ENCODE measurements at regions not wholly inside any gene's neighbourhood (a gene's known extent, or its start where the extent isn't known, plus 50 kb on each side); places are given as distances from the start of the nearest gene placed in this dataset.

GRCh38 chr10:14468023-14468441 is 137.3 kb upstream of the FRMD4A start:
- DNase-seq (ENCODE audit: low read depth) = no peak
- no peak overlapping the region for H3K4me3 ChIP-seq (ENCODE audit: low read depth, low read length)

GRCh38 chr10:14466257-14466656 is 135.5 kb upstream of the FRMD4A start:
- DNase-seq (ENCODE audit: low read depth) = no peak
- H3K4me3 ChIP-seq (ENCODE audit: low read depth, low read length) = no peak overlapping the region

DNA sequence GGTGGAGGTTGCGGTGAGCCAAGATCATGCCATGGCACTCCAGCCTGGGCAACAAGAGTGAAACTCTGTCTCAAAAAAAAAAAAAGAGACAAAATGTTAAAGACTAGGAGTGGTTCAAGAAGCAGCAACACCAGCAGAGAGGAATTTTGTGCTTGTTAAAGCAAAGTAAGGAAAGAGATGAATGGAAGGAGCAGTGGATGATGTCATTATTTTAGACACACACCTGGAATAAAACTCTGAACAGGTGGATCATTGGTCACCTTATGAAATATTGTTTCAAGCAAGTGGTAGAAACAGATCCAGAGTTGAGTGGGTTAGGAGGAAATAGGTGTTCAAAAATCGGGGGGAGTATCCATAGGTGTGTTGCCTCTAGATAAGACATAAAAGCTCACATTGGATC is 129.7 kb upstream of the FRMD4A start:
- no peak for DNase-seq (ENCODE audit: low read depth)
- no peak overlapping the region for H3K4me3 ChIP-seq (ENCODE audit: low read depth, low read length)

- DNase-seq (ENCODE audit: low read depth) = no peak
Observed at GRCh38 chr10:14459665-14460064, 128.9 kb upstream of the FRMD4A start.

GRCh38 chr10:14456870-14457266 is 126.1 kb upstream of the FRMD4A start:
- no peak overlapping the region for H3K4me3 ChIP-seq (ENCODE audit: low read depth, low read length)
- DNase-seq (ENCODE audit: low read depth) = no peak

More at GRCh38 chr10:14459665-14460064, 128.9 kb upstream of the FRMD4A start:
- H3K4me3 ChIP-seq (ENCODE audit: low read depth, low read length) = no peak overlapping the region

GRCh38 chr10:14456218-14456869 is 125.6 kb upstream of the FRMD4A start:
- H3K4me3 ChIP-seq (ENCODE audit: low read depth, low read length) = no peak overlapping the region
- no peak for DNase-seq (ENCODE audit: low read depth)

GRCh38 chr10:14454629-14455028 is 123.9 kb upstream of the FRMD4A start:
- no peak for DNase-seq (ENCODE audit: low read depth)

DNA sequence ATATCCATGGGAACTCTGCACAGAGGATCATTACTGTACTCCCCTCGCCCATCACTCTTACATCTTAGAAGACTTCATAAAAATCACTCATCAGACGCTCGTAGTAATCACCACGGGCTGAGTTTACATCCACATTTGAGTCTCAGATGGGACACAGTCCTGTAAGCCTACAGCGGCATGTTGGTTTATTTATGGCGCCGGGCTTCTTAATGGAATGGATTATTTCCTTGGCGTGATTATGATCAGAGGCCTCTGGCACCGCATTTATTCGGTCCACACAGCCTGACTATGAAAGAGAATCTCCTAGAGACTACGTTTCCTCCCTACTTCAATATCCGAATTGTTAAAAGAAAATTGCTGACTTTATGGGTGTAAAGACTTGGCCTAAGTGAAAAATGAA is 123.5 kb upstream of the FRMD4A start:
- no peak overlapping the region for H3K4me3 ChIP-seq (ENCODE audit: low read depth, low read length)
- DNase-seq (ENCODE audit: low read depth) = no peak

More at GRCh38 chr10:14454629-14455028, 123.9 kb upstream of the FRMD4A start:
- H3K4me3 ChIP-seq (ENCODE audit: low read depth, low read length) = no peak overlapping the region

GRCh38 chr10:14453593-14453992 is 122.9 kb upstream of the FRMD4A start:
- H3K4me3 ChIP-seq (ENCODE audit: low read depth, low read length) = no peak overlapping the region
- no peak for DNase-seq (ENCODE audit: low read depth)

- no peak for DNase-seq (ENCODE audit: low read depth)
- no peak overlapping the region for H3K4me3 ChIP-seq (ENCODE audit: low read depth, low read length)
Observed at GRCh38 chr10:14451341-14451740, 120.6 kb upstream of the FRMD4A start.

GRCh38 chr10:14450041-14450491 is 119.3 kb upstream of the FRMD4A start:
- no peak for DNase-seq (ENCODE audit: low read depth)

DNA sequence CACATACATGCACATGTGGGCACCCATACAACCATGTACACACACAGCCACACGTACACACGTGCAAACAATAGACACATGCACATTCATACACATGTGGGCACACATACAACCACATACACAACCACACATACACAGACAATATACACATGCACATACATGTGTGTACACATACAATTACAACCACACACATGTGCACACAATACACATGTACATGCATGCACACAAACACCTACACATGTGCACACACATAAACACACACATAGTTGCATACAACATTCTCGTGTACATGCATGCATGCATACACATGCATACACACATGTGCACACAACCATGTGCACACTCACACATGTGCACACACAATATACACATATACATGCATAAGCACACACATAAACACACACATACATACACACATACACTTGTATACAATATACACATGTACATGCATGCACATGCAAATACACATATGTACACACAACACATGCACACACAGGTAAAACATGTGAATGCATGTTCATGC is 118.6 kb upstream of the FRMD4A start:
- no peak overlapping the region for H3K4me3 ChIP-seq (ENCODE audit: low read depth, low read length)
- no peak for DNase-seq (ENCODE audit: low read depth)

More at GRCh38 chr10:14450041-14450491, 119.3 kb upstream of the FRMD4A start:
- H3K4me3 ChIP-seq (ENCODE audit: low read depth, low read length) = no peak overlapping the region

DNA sequence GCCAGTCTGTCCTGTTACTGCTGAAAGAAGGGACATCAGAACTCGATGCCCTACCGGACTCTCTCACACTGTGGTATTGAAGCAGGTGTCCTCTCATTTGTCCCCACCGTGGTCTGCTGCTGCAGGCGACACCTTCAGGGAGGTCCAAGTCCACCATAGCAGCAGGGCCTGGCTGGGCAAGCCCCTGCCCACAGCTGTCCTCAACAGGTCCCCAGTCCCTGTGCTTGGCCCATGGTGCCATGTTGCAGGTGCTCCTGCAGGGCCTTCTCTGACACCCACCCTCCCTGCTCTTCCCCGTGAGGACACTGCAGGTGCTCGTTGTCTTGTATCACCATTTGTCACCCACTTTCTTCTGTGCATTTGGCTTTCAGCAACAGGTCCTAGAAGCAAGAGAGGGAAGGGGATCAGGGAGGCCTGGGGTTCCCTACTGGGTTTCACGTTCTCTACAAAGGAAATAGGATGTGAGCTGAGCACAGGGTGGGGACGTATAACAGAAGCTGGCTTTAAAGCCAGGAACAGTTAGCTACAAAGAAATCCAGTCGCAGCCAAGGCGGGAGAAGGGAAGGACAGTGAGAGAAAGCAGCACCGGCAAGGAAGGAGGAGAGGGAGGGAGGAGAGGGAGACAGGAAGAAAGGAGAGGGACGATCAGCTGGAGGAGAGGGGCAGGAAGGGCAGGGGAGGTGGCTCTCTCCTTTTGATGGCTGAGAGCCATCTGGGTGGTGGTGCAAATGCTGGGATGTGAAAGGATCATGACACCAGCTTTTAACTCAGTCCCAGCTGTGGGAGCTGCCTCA is 117.7 kb upstream of the FRMD4A start:
- no peak overlapping the region for H3K4me3 ChIP-seq (ENCODE audit: low read depth, low read length)
- no peak for DNase-seq (ENCODE audit: low read depth)

DNA sequence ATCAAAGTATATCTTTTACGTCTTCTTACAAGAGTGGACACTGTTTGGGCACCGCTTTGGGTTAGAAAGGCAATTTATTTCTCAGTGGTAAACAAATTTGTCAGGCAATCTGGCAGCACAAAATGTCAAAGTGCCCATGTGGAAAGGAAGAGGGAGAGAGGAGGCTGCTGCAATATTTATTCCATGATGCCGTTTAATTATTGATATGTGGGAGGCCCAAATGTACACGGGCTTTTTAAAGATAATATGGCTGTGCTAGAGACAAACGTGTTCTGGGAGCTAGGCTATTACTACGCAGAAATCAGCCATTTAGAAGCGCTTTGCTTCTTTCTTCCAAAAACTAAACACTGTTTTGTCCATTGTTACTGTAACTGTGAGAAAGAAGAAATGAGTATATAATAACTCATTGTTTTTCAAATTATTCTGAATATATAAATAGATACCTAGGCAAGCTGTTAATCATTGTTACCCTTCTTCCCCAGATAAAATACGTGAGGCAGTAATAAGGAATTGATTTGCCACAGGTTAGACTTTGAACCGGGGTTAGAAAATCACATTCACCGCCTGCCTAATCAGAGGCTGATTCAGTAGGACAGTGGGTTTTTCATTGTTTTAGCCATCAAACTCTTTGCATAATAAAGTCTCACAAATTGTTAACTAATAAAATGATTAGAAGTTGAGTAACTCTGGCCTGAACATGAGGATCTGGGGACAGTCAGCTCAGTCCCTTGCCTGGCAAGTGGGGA is 116.5 kb upstream of the FRMD4A start:
- DNase-seq (ENCODE audit: low read depth) = no peak
- H3K4me3 ChIP-seq (ENCODE audit: low read depth, low read length) = no peak overlapping the region

DNA sequence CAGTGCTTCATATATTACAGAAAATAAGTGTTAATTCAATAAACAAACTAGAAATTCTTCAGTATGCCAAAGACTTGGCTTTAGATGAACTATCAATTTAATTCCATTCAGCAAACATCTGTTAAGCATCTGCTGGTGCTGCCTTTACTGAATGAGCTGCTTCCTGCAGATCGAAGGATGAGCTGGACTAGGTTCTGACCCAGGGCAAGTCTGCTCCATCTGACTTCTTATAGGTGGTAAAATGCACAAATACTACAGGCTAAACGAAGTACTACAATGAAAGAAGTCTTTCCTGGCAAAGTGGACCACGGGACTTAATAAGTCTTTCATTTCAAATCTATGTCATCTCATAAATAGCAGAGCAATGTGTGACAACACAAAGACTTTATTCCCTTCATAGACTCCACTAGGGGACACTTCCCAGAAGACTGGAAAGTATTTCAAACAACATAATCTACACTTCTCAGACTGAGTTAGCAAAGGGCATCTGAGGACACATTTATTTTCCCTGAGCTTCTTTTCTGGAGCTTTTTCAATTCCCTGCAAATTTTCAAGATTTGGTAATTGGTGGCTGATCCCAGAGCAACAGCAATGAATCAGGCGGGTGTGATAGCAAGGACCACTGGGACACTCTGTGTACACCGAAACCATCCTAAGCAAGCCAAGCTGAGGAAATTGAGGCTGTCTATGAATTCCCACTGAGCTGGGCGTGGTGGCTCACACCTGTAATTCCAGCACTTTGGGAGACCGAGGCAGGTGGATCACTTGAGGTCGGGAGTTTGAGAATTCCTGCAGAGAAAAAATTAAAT is 108.9 kb upstream of the FRMD4A start:
- H3K4me3 ChIP-seq (ENCODE audit: low read depth, low read length) = no peak overlapping the region
- no peak for DNase-seq (ENCODE audit: low read depth)

DNA sequence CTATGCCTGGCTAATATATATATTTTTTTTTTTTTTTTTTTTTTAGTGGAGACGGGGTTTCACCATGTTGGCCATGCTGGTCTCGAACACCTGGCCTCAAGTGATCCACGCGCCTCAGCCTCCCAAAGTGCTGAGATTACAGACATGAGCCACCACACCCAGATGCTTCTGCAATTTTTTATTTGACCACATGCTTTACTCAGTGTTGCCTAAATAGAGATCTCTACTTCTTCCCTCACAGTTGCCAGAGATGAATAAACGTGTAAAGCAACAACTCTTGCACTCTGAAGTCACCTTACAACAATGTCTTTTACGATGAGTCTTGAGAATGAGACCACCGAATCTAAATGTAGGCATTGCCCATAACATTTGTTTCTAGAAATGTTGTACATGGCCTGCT is 107.9 kb upstream of the FRMD4A start:
- DNase-seq (ENCODE audit: low read depth) = no peak
- H3K4me3 ChIP-seq (ENCODE audit: low read depth, low read length) = no peak overlapping the region

DNA sequence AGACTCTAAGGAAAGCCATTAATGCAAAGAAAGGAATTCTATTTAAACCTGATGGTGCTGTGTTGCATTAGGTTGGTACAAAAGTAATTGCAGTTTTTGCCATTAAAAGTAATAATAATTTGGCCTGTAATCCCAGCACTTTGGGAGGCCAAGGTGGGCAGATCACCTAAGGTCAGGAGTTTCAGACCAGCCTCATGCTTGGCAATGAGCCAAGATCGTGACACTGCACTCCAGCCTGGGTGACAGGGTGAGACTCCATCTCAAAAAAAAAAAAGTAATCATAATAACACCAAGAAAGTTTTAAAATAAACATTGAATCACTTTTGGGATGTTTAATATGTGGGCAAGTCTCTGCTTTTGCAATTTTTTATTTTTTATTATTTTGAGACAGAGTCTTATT is 107.3 kb upstream of the FRMD4A start:
- no peak for DNase-seq (ENCODE audit: low read depth)
- H3K4me3 ChIP-seq (ENCODE audit: low read depth, low read length) = no peak overlapping the region

DNA sequence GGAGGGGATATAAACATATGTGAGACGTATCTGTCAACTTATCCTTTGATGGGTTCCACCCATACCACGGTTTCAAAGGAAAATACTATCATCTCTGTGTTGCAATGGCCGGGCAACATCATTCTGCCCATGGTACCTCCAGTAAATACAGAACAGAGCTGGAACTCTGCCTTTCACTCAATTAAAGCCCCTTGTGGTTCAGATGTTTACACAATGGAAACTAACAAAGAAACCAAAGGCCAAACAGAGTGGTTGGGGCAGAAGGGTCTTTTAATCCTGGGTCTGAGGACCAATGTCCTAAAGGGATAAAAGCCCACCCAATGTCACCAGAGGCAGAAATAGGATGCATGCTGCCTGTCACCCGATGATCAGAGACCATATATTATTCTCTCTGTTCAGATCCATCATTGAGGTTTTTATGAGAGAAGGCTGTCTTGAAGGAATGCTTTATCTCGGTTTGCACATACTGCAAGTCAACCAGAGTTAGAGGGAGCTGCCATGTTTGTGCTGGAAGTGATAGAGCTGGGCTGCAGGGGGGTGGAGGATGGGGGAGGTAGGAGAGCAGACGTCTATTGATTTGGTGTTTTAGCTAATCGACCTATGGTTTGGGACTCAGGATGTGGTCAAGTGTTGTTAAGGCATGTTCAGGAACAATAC is 105.4 kb upstream of the FRMD4A start:
- H3K4me3 ChIP-seq (ENCODE audit: low read depth, low read length) = no peak overlapping the region
- DNase-seq (ENCODE audit: low read depth) = no peak

DNA sequence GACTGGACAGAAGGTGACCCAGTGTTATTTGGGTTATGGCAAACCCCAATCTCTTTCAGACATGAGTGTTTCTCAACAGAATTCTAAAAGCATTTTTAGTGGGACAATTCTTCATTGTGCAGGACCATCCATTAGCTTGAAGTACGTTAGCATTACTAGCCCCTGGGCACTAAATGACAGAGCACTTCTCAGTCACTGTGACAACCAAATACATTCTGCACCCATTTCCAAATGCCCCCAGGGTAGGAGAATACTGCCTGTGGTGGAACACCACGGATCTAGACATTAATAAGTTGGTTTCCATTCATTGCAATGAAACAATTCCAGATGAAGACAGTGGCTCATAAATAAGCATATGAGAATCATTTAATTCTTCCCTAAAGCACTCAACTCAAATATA is 102.4 kb upstream of the FRMD4A start:
- DNase-seq (ENCODE audit: low read depth) = no peak
- H3K4me3 ChIP-seq (ENCODE audit: low read depth, low read length) = no peak overlapping the region
